ENCODE measurements at regions not wholly inside any gene's neighbourhood (a gene's known extent, or its start where the extent isn't known, plus 50 kb on each side); places are given as distances from the start of the nearest gene placed in this dataset.

GRCh38 chr22:48051796-48052620 is 1289.6 kb downstream of the TBC1D22A start:
- DNase-seq (ENCODE audit: low read depth) = no peak
- TF ChIP-seq CTCF (IDR thresholded peaks at IDR 0.05; ENCODE audit: control insufficient read depth, insufficient read depth, low read depth, low read length, missing control alignments) = no peak
- H3K4me3 ChIP-seq (ENCODE audit: control insufficient read depth, low read depth, low read length) = no peak overlapping the region

GRCh38 chr22:48050836-48051235 is 1288.4 kb downstream of the TBC1D22A start:
- no peak for DNase-seq (ENCODE audit: low read depth)
- TF ChIP-seq CTCF (IDR thresholded peaks at IDR 0.05; ENCODE audit: control insufficient read depth, insufficient read depth, low read depth, low read length, missing control alignments) = no peak
- no peak overlapping the region for H3K4me3 ChIP-seq (ENCODE audit: control insufficient read depth, low read depth, low read length)

GRCh38 chr22:48049116-48049515 is 1286.7 kb downstream of the TBC1D22A start:
- no peak overlapping the region for H3K4me3 ChIP-seq (ENCODE audit: control insufficient read depth, low read depth, low read length)
- DNase-seq (ENCODE audit: low read depth) = no peak
- no peak for TF ChIP-seq CTCF (IDR thresholded peaks at IDR 0.05; ENCODE audit: control insufficient read depth, insufficient read depth, low read depth, low read length, missing control alignments)

GRCh38 chr22:48047722-48048500 is 1285.5 kb downstream of the TBC1D22A start:
- no peak for TF ChIP-seq CTCF (IDR thresholded peaks at IDR 0.05; ENCODE audit: control insufficient read depth, insufficient read depth, low read depth, low read length, missing control alignments)
- no peak overlapping the region for H3K4me3 ChIP-seq (ENCODE audit: control insufficient read depth, low read depth, low read length)
- DNase-seq (ENCODE audit: low read depth) = no peak

- no peak for DNase-seq (ENCODE audit: low read depth)
- no peak for TF ChIP-seq CTCF (IDR thresholded peaks at IDR 0.05; ENCODE audit: control insufficient read depth, insufficient read depth, low read depth, low read length, missing control alignments)
- H3K4me3 ChIP-seq (ENCODE audit: control insufficient read depth, low read depth, low read length) = no peak overlapping the region
These were observed 1282.9 kb downstream of the TBC1D22A start for GRCh38 chr22:48045369-48045768.

GRCh38 chr22:48044487-48045060 is 1282.1 kb downstream of the TBC1D22A start:
- no peak for DNase-seq (ENCODE audit: low read depth)
- H3K4me3 ChIP-seq (ENCODE audit: control insufficient read depth, low read depth, low read length) = no peak overlapping the region
- no peak for TF ChIP-seq CTCF (IDR thresholded peaks at IDR 0.05; ENCODE audit: control insufficient read depth, insufficient read depth, low read depth, low read length, missing control alignments)

All from AG09309 (cell line).